HepG2 (cell line): ENCODE measurements at regions not wholly inside any gene's neighbourhood (a gene's known extent, or its start where the extent isn't known, plus 50 kb on each side); places are given as distances from the start of the nearest gene placed in this dataset.

Experiments
- ATAC-seq: fragments of 200-7000 bp; cut with Tn5 transposase; 3 replicates; pipeline ENCODE4 v1.9.1; 2020; ENCODE audit warnings: mild to moderate bottlenecking, moderate library complexity
- BruUV-seq: library from RNA; stranded (reverse); fragments of 400-500 nt; replicated peaks from 2 replicates; lab custom pipeline; 2021; lab: Mats Ljungman, UMichigan
- CTCF ChIA-PET: fragments of 300-600 bp; formaldehyde crosslinking; extraction: SDS; loops from one replicate; lab custom pipeline; 2021; ENCODE audit warnings: low total read pairs, inconsistent platforms, low intra/inter-chr PET ratio; lab: Yijun Ruan, JAX
- POLR2A ChIA-PET: fragments of 350-600 bp; sonication (Branson Sonifier 250); formaldehyde crosslinking; loops from one replicate; lab custom pipeline; 2020; ENCODE audit warnings: antibody characterized with exemption, inconsistent platforms; lab: Yijun Ruan, JAX
- DNase-seq: peaks from one replicate; pipeline ENCODE4 v3.0.0-alpha.2; 2015; ENCODE audit warnings: low spot score
- FAIRE-seq: peaks from 3 replicates; lab custom pipeline; 2011; peaks lifted over from hg19 to GRCh38; lab: Jason Lieb, UNC
- H2AFZ ChIP-seq: one replicate; pipeline ENCODE4 v1.6.1; 2011; ENCODE audit warnings: low read length, inconsistent platforms
- H3K27ac ChIP-seq: fragments of 300-600 bp; 3 replicates; pipeline ENCODE4 v1.8.0; 2011; ENCODE audit warnings: mixed run types, mild to moderate bottlenecking, mixed read lengths, low read length, inconsistent platforms; ENCODE audit not compliant: insufficient read depth; ENCODE audit errors: extremely low read length
- H3K27me3 ChIP-seq, 2 experiments: fragments of 200-600 bp in 1 of 2; 2 replicates in 1 of 2; 3 replicates in 1 of 2; pipeline versions ENCODE4 v1.6.0 to v1.8.0; 2011; ENCODE audit warnings: low read length in 2 of 2, mild to moderate bottlenecking in 2 of 2, moderate library complexity in 2 of 2, inconsistent platforms in 1 of 2; ENCODE audit not compliant: insufficient read depth in 2 of 2, control insufficient read depth in 1 of 2
- H3K36me3 ChIP-seq, 2 experiments: fragments of 200-600 bp in 1 of 2; replicated peaks in 1 of 2; 2 replicates in 1 of 2; 3 replicates in 1 of 2; pipeline versions ENCODE4 v1.5.1 to v1.8.0; 2011; ENCODE audit warnings: low read length in 2 of 2, inconsistent platforms in 1 of 2; ENCODE audit not compliant: insufficient read depth in 2 of 2, control insufficient read depth in 1 of 2
- H3K4me1 ChIP-seq: 2 replicates; pipeline ENCODE4 v1.5.1; 2012; ENCODE audit warnings: low read length, inconsistent platforms; ENCODE audit not compliant: insufficient read depth
- H3K4me2 ChIP-seq: 2 replicates; pipeline ENCODE4 v1.6.0; 2011; ENCODE audit warnings: low read depth, low read length, inconsistent platforms
- H3K4me3 ChIP-seq, 3 experiments: fragments of 200-600 bp in 1 of 3; sonication (generic), shearing (Covaris generic) in 1 of 3; replicated peaks in 1 of 3; 2 replicates each; pipeline ENCODE4 v1.5.1; 2011 to 2016; ENCODE audit warnings: low read length in 3 of 3, inconsistent platforms in 2 of 3, low read depth in 2 of 3, mild to moderate bottlenecking in 2 of 3, control low read depth in 1 of 3, mixed read lengths in 1 of 3; ENCODE audit not compliant: insufficient read depth in 1 of 3
- H3K79me2 ChIP-seq: one replicate; pipeline ENCODE4 v1.6.1; 2011; ENCODE audit warnings: low read length, inconsistent platforms; ENCODE audit not compliant: insufficient read depth
- H3K9ac ChIP-seq: 2 replicates; pipeline ENCODE4 v1.6.0; 2011; ENCODE audit warnings: mild to moderate bottlenecking, low read depth, low read length, inconsistent platforms; ENCODE audit not compliant: insufficient read depth
- H3K9me3 ChIP-seq: 2 replicates; pipeline ENCODE4 v1.5.1; 2012; ENCODE audit warnings: mild to moderate bottlenecking, low read length
- H4K20me1 ChIP-seq: 2 replicates; pipeline ENCODE4 v1.6.0; 2011; ENCODE audit warnings: inconsistent platforms, mild to moderate bottlenecking, low read length, moderate library complexity; ENCODE audit not compliant: insufficient read depth
- ELF4 ChIP-seq: sonication (generic); formaldehyde crosslinking; IDR thresholded peaks from 2 replicates; pipeline ENCODE4 v1.5.0; 2020; ENCODE audit warnings: missing genetic modification reagents, mild to moderate bottlenecking, moderate library complexity, borderline replicate concordance
- ETV6 ChIP-seq: sonication (generic); formaldehyde crosslinking; conservative IDR thresholded peaks from 2 replicates; pipeline ENCODE4 v1.4.0; 2020; ENCODE audit warnings: missing genetic modification reagents
- JUN ChIP-seq: sonication (generic); formaldehyde crosslinking; IDR thresholded peaks from 2 replicates; pipeline ENCODE4 v1.4.0; 2020; ENCODE audit warnings: mild to moderate bottlenecking, missing genetic modification reagents
- NCOA1 ChIP-seq: sonication (generic); formaldehyde crosslinking; IDR thresholded peaks from 2 replicates; pipeline ENCODE4 v1.9.0; 2021; ENCODE audit warnings: missing genetic modification reagents
- NCOA2 ChIP-seq: sonication (generic); formaldehyde crosslinking; IDR thresholded peaks from 2 replicates; pipeline ENCODE4 v1.8.0; 2022; ENCODE audit warnings: inconsistent platforms
- NFE2 ChIP-seq: sonication (generic); formaldehyde crosslinking; IDR thresholded peaks from 2 replicates; pipeline ENCODE4 v1.4.0; 2020; ENCODE audit warnings: missing genetic modification reagents
- NFKB2 ChIP-seq: sonication (generic); formaldehyde crosslinking; IDR thresholded peaks from 2 replicates; pipeline ENCODE4 v1.4.0; 2020; ENCODE audit warnings: missing genetic modification reagents, borderline replicate concordance
- RAD21 ChIP-seq: fragments of 450-650 bp; formaldehyde crosslinking; IDR thresholded peaks from 2 replicates; pipeline ENCODE4 v1.5.0; 2020; ENCODE audit warnings: mild to moderate bottlenecking
- SNRNP70 ChIP-seq: fragments of 200-400 bp; formaldehyde crosslinking; IDR thresholded peaks from 2 replicates; pipeline ENCODE4 v1.6.1; 2017; ENCODE audit warnings: mild to moderate bottlenecking, low read depth, low read length, moderate library complexity
- SP2 ChIP-seq: sonication (generic); formaldehyde crosslinking; IDR thresholded peaks from 2 replicates; pipeline ENCODE4 v1.5.1; 2020; ENCODE audit warnings: mild to moderate bottlenecking, missing genetic modification reagents
- ZBTB1 ChIP-seq: sonication (generic); formaldehyde crosslinking; IDR thresholded peaks from 2 replicates; pipeline ENCODE4 v1.4.0; 2020; ENCODE audit warnings: missing genetic modification reagents, borderline replicate concordance
- ZBTB33 ChIP-seq: sonication (generic); formaldehyde crosslinking; IDR thresholded peaks from 2 replicates; pipeline ENCODE4 v1.4.0; 2020; ENCODE audit warnings: missing genetic modification reagents
- ZNF234 ChIP-seq: sonication (generic); formaldehyde crosslinking; conservative IDR thresholded peaks from 2 replicates; pipeline ENCODE4 v1.5.1; 2020; ENCODE audit warnings: mild to moderate bottlenecking, missing genetic modification reagents
- ZNF460 ChIP-seq: sonication (generic); formaldehyde crosslinking; IDR thresholded peaks from 2 replicates; pipeline ENCODE4 v1.5.1; 2020; ENCODE audit warnings: missing genetic modification reagents, mild to moderate bottlenecking, borderline replicate concordance
- ZNF563 ChIP-seq: sonication (generic); formaldehyde crosslinking; IDR thresholded peaks from 2 replicates; pipeline ENCODE4 v1.8.0; 2022; ENCODE audit warnings: mild to moderate bottlenecking, moderate library complexity, missing genetic modification reagents
- ZNF572 ChIP-seq: sonication (generic); formaldehyde crosslinking; IDR thresholded peaks from 2 replicates; pipeline ENCODE4 v1.5.1; 2020; ENCODE audit warnings: mild to moderate bottlenecking, missing genetic modification reagents
- ZNF597 ChIP-seq: sonication (generic); formaldehyde crosslinking; IDR thresholded peaks from 2 replicates; pipeline ENCODE4 v1.5.0; 2020; ENCODE audit warnings: missing genetic modification reagents
- ZSCAN31 ChIP-seq: sonication (generic); formaldehyde crosslinking; IDR thresholded peaks from 2 replicates; pipeline ENCODE4 v1.5.0; 2020; ENCODE audit warnings: low read depth, mild to moderate bottlenecking, missing genetic modification reagents
- WGBS: methylation state at CpG from one replicate; pipeline ENCODE4 v1.1.6; 2017; ENCODE audit warnings: low lambda C conversion rate; 5-methylcytosine and 5-hydroxymethylcytosine counted together
- in situ Hi-C: cut with HindIII; loops from 2 replicates; pipeline ENCODE4 v1.10.0; 2017; ENCODE audit warnings: low pct_unique_long_range_greater_than_20kb; ENCODE audit not compliant: extremely low pct_ligation_motif_present
- intact Hi-C: fragments of 100-400 bp; cut with micrococcal nuclease; formaldehyde crosslinking; loops from one replicate; pipeline ENCODE4 v1.10.0; 2022; ENCODE audit not compliant: unreplicated experiment

GRCh38 chr13:28548468-28548867 is 53.5 kb upstream of the FLT1 start:
- Histone ChIP-seq H3K36me3 (no peaks in the 10 kb centered on the region), H3K4me1 (no peaks in the 10 kb centered on the region), H3K27ac (no peak overlapping the region), H3K4me3 (no peak overlapping the region), H3K4me2 (no peak overlapping the region), H3K9me3 (no peaks in the 10 kb centered on the region), H2AFZ (no peak overlapping the region), H4K20me1 (no peaks in the 10 kb centered on the region), H3K79me2 (no peaks in the 10 kb centered on the region), H3K27me3 (peaks cover 0 to 6% of the 10 kb centered on the region in 2 experiments; a peak in 2 of 5 replicates), H3K9ac (no peak overlapping the region)
- BruUV-seq, result no TSS peak
- ChIA-PET CTCF (no interaction called here), POLR2A (no interaction called here)
- no peak for ATAC-seq
- TF ChIP-seq NCOA2 (no peak), SNRNP70 (no peak), ZNF234 (no peak), ZBTB1 (no peak), NFKB2 (CRISPR knock-in tag) (no peak), ELF4 (no peak), NFE2 (CRISPR knock-in tag) (no peak)
- intact Hi-C loops, result no loop called here
- FAIRE-seq, result no peak
- no peak for DNase-seq
- 0% methylated on average over 4 of the region's 4 CpGs for WGBS
- in situ Hi-C loops, result no loop called here

- CTCF ChIA-PET, result no interaction called here
- Histone ChIP-seq H3K9ac (no peak overlapping the region), H3K4me1 (no peaks in the 10 kb centered on the region), H3K79me2 (no peaks in the 10 kb centered on the region), H3K27me3 (peaks cover 0 to 6% of the 10 kb centered on the region in 2 experiments; a peak in 2 of 5 replicates), H3K36me3 (no peaks in the 10 kb centered on the region), H4K20me1 (no peaks in the 10 kb centered on the region), H3K27ac (no peak overlapping the region), H3K9me3 (no peaks in the 10 kb centered on the region), H3K4me3 (no peak overlapping the region), H3K4me2 (no peak overlapping the region), H2AFZ (no peak overlapping the region)
- FAIRE-seq (no peak), DNase-seq (no peak), ATAC-seq (no peak)
- 2% methylated on average over 5 of the region's 5 CpGs for WGBS
- intact Hi-C loops (no loop called here), in situ Hi-C loops (no loop called here)
- POLR2A ChIA-PET, result no interaction called here
- no TSS peak for BruUV-seq
- TF ChIP-seq RAD21 (CRISPR knock-in tag), result no peak
- no peak for TF ChIP-seq ZNF563 (CRISPR knock-in tag)
- no peak for TF ChIP-seq ZNF460
- TF ChIP-seq SP2, result no peak
- no peak for TF ChIP-seq JUN (CRISPR knock-in tag)
- TF ChIP-seq ETV6 (CRISPR knock-in tag), result no peak
- no peak for TF ChIP-seq NCOA1 (CRISPR knock-in tag)
- no peak for TF ChIP-seq ZBTB33
- no peak for TF ChIP-seq ZNF572 (CRISPR knock-in tag)
- no peak for TF ChIP-seq ZNF597 (CRISPR knock-in tag)
- TF ChIP-seq ZSCAN31, result no peak
Observed at GRCh38 chr13:28545583-28546333, 50.8 kb upstream of the FLT1 start.
